Neutrophil (primary cell): ENCODE measurements at regions not wholly inside any gene's neighbourhood (a gene's known extent, or its start where the extent isn't known, plus 50 kb on each side); places are given as distances from the start of the nearest gene placed in this dataset.
"Not testable (repeated sequence)": the region's sequence is repeated elsewhere in the genome, so short reads cannot be mapped to it uniquely, and the experiment has no call there.

Experiments
- H3K27ac ChIP-seq: fragments of 200-600 bp; sonication (generic); 2 replicates; pipeline ENCODE4 v1.5.1; 2016; ENCODE audit warnings: mild to moderate bottlenecking, moderate library complexity
- H3K27me3 ChIP-seq: fragments of 200-600 bp; sonication (generic); 2 replicates; pipeline ENCODE4 v1.6.0; 2016; ENCODE audit warnings: mild to moderate bottlenecking
- H3K36me3 ChIP-seq: fragments of 200-600 bp; sonication (generic); 2 replicates; pipeline ENCODE4 v1.5.1; 2017
- H3K4me1 ChIP-seq, 2 experiments: fragments of 200-600 bp in 1 of 2; sonication (generic) in 1 of 2; 1 replicate in 1 of 2; 2 replicates in 1 of 2; pipeline versions ENCODE4 v1.5.1 to v1.6.1; 2013 to 2016; ENCODE audit warnings: low read depth in 1 of 2, low read length in 1 of 2, mild to moderate bottlenecking in 1 of 2, moderate library complexity in 1 of 2; ENCODE audit not compliant: control insufficient read depth in 1 of 2, insufficient read depth in 1 of 2
- H3K4me3 ChIP-seq, 2 experiments: fragments of 200-600 bp in 1 of 2; sonication (generic) in 1 of 2; 1 replicate in 1 of 2; 2 replicates in 1 of 2; pipeline ENCODE4 v1.5.1; 2013 to 2016; ENCODE audit warnings: low read depth in 1 of 2, low read length in 1 of 2, mild to moderate bottlenecking in 1 of 2, moderate library complexity in 1 of 2
- H3K9me3 ChIP-seq: fragments of 200-600 bp; sonication (generic); 2 replicates; pipeline ENCODE4 v1.5.1; 2016
- CTCF ChIP-seq: fragments of 200-600 bp; sonication (generic); IDR thresholded peaks from 2 replicates; pipeline ENCODE4 v1.5.1; 2016; ENCODE audit warnings: antibody characterized with exemption

GRCh38 chr7:66564045-66564444, 64.6 kb upstream of the KCTD7 start:
- Histone ChIP-seq H3K4me1 (no peaks in the 10 kb centered on the region), H3K9me3 (no peaks in the 10 kb centered on the region), H3K4me3 (no peak overlapping the region), H3K27ac (no peak overlapping the region), H3K36me3 (peaks cover 50% of the 10 kb centered on the region), H3K27me3 (no peaks in the 10 kb centered on the region)
- no peak for TF ChIP-seq CTCF

- H3K27me3 ChIP-seq, H3K9me3 ChIP-seq, H3K27ac ChIP-seq, H3K4me1 ChIP-seq, H3K4me3 ChIP-seq: not testable (repeated sequence)
- H3K36me3 ChIP-seq, result peaks cover 72% of the 10 kb centered on the region
Measured at GRCh38 chr7:66570179-66570578, 58.5 kb upstream of the KCTD7 start.

GRCh38 chr7:66571568-66571967, 57.1 kb upstream of the KCTD7 start:
- TF ChIP-seq CTCF, result no peak
- H3K9me3 ChIP-seq, result no peaks in the 10 kb centered on the region
- H3K4me1 ChIP-seq, result peaks cover 2% of the 10 kb centered on the region in 2 experiments
- peaks cover 70% of the 10 kb centered on the region for H3K36me3 ChIP-seq
- H3K27me3 ChIP-seq, result no peaks in the 10 kb centered on the region
- no peak overlapping the region for H3K4me3 ChIP-seq
- no peak overlapping the region for H3K27ac ChIP-seq

- H3K4me1 ChIP-seq, H3K4me3 ChIP-seq, H3K9me3 ChIP-seq, H3K27me3 ChIP-seq, H3K27ac ChIP-seq: not testable (repeated sequence)
- H3K36me3 ChIP-seq, result peaks cover 62% of the 10 kb centered on the region
Measured at GRCh38 chr7:66573782-66574495, 54.7 kb upstream of the KCTD7 start.

- not testable (repeated sequence) for H3K27me3 ChIP-seq, H3K27ac ChIP-seq
- H3K36me3 ChIP-seq, result peaks cover 58% of the 10 kb centered on the region
Measured at GRCh38 chr7:66574768-66575167, 53.9 kb upstream of the KCTD7 start.

GRCh38 chr7:66575398-66575797, 53.3 kb upstream of the KCTD7 start:
- Histone ChIP-seq H3K9me3 (no peaks in the 10 kb centered on the region), H3K27ac (no peak overlapping the region), H3K4me3 (no peak overlapping the region), H3K4me1 (peaks cover 6 to 8% of the 10 kb centered on the region in 2 experiments), H3K27me3 (no peaks in the 10 kb centered on the region), H3K36me3 (peaks cover 51% of the 10 kb centered on the region)
- TF ChIP-seq CTCF, result no peak

More at GRCh38 chr7:66574768-66575167, 53.9 kb upstream of the KCTD7 start:
- not testable (repeated sequence) for H3K9me3 ChIP-seq, H3K4me3 ChIP-seq, H3K4me1 ChIP-seq

GRCh38 chr7:66576646-66577045, 52.0 kb upstream of the KCTD7 start:
- Histone ChIP-seq H3K27me3 (no peaks in the 10 kb centered on the region), H3K4me3 (no peak overlapping the region), H3K4me1 (peaks cover 12 to 15% of the 10 kb centered on the region in 2 experiments), H3K27ac (no peak overlapping the region), H3K9me3 (no peaks in the 10 kb centered on the region), H3K36me3 (peaks cover 45% of the 10 kb centered on the region)
- no peak for TF ChIP-seq CTCF
